ENCODE measurements at regions not wholly inside any gene's neighbourhood (a gene's known extent, or its start where the extent isn't known, plus 50 kb on each side); places are given as distances from the start of the nearest gene placed in this dataset.

DNA sequence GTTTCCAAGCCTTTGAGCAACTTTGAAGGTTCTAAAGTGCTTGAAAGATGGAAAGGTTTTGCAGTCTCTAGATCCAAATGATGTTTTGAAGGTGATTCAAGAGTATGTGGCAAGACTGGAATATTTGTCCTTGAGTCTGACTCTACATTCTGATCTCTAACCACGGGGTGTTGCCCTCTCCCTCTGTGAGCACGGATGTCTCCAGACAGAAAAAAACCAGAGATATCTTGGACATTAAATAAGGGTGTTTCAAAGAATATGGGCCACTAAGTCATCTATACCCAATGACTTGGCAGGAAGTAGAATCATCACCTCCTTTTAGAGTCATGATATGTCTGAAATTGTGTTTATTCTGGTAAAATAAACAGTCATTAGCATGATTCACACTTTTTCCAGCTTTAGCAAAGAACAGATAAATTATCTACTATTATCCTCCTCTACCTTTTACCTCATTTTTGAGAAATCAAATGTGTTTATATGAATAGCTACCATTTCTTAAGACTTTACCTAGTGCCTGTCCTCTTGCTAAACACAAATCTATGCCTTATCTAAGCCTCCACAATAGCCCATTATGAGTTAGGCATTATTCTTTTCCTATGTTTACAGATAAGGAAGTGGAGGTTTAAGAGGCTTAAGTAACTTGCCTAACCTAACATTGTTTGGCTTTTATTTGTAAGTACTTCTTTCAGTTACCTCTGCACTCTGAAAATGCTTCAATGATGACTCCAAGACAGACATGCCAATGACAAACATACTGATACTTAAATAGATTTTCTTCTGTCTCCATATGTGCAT lies 384.4 kb downstream of the BMP2 start (continued):
- TF ChIP-seq, protein P1, sequence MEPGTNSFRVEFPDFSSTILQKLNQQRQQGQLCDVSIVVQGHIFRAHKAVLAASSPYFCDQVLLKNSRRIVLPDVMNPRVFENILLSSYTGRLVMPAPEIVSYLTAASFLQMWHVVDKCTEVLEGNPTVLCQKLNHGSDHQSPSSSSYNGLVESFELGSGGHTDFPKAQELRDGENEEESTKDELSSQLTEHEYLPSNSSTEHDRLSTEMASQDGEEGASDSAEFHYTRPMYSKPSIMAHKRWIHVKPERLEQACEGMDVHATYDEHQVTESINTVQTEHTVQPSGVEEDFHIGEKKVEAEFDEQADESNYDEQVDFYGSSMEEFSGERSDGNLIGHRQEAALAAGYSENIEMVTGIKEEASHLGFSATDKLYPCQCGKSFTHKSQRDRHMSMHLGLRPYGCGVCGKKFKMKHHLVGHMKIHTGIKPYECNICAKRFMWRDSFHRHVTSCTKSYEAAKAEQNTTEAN (CRISPR knock-in tag; conservative IDR thresholded peaks at IDR 0.05), result no peak
- TF ChIP-seq ZNF367 (CRISPR knock-in tag; IDR thresholded peaks at IDR 0.05; ENCODE audit: borderline replicate concordance) (no peak), SPEN (CRISPR knock-in tag; IDR thresholded peaks at IDR 0.05; ENCODE audit: low read depth) (no peak), REXO4 (CRISPR knock-in tag; IDR thresholded peaks at IDR 0.05; ENCODE audit: borderline replicate concordance) (no peak), RFX5 (IDR thresholded peaks at IDR 0.05; ENCODE audit: low read depth, low read length) (no peak)

DNA sequence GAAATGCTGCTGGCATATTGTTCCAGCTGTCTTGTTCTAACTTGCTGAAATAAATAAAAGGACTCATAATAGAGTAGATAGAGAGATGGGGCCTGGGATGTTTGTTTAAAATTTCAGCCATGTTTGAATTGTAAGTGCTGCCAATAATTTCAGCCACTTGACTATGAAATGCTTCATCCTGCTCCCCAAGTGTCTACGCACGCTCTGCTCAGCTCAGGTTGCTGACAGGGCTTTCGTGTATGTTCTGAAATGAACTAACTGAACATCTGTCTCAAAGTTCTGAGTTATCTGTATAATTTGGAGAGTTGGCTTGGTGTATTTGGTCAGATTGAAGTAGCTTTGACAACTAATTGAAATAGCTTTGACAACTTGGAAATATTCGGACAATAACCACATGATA lies 387.8 kb downstream of the BMP2 start:
- ATAC-seq (no peak), FAIRE-seq (no peak)

More for the DNA sequence above, 387.8 kb downstream of the BMP2 start:
- in situ Hi-C loops (cut with HindIII; ENCODE audit: extremely low pct_ligation_motif_present, low pct_unique_long_range_greater_than_20kb), result no loop called here
- H4K20me1 ChIP-seq (ENCODE audit: insufficient read depth, low read length), result no peaks in the 10 kb centered on the region
- intact Hi-C loops (cut with micrococcal nuclease; ENCODE audit: unreplicated experiment), result no loop called here
- H3K9ac ChIP-seq (ENCODE audit: insufficient read depth, low read depth, low read length), result no peak overlapping the region
- no peaks in the 10 kb centered on the region for H3K36me3 ChIP-seq (replicated peaks in 1 of 2; ENCODE audit: control insufficient read depth in 1 of 2, insufficient read depth in 2 of 2, low read length in 2 of 2)
- no peaks in the 10 kb centered on the region for H3K79me2 ChIP-seq (ENCODE audit: insufficient read depth, low read length)
- 51% methylated on average over 4 of the region's 4 CpGs for WGBS (ENCODE audit: low lambda C conversion rate)
- no peak for TF ChIP-seq ZFP36L2 (CRISPR knock-in tag; IDR thresholded peaks at IDR 0.05)
- TF ChIP-seq PHB2 (IDR thresholded peaks at IDR 0.05; ENCODE audit: partially characterized antibody), result no peak
- TF ChIP-seq, protein P2, sequence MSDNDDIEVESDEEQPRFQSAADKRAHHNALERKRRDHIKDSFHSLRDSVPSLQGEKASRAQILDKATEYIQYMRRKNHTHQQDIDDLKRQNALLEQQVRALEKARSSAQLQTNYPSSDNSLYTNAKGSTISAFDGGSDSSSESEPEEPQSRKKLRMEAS (IDR thresholded peaks at IDR 0.05), result no peak
- TF ChIP-seq PAF1 (CRISPR knock-in tag; IDR thresholded peaks at IDR 0.05), result no peak
- TF ChIP-seq STAG1 (CRISPR knock-in tag; IDR thresholded peaks at IDR 0.05), result no peak
- TF ChIP-seq TARDBP (CRISPR knock-in tag; IDR thresholded peaks at IDR 0.05), result no peak
- no peak for TF ChIP-seq TCF7L2 (IDR thresholded peaks at IDR 0.05; ENCODE audit: low read depth, low read length)
- no peak for TF ChIP-seq PHF5A (CRISPR knock-in tag; IDR thresholded peaks at IDR 0.05; ENCODE audit: low read depth, unreplicated experiment)
- no peak for TF ChIP-seq CBX2 (IDR thresholded peaks at IDR 0.05; ENCODE audit: low read depth, low read length)
- TF ChIP-seq CBX2 (CRISPR knock-in tag; IDR thresholded peaks at IDR 0.05; ENCODE audit: low read depth), result no peak
- no peak for TF ChIP-seq ATF1 (CRISPR knock-in tag; IDR thresholded peaks at IDR 0.05)
- TF ChIP-seq KDM5B (CRISPR knock-in tag; IDR thresholded peaks at IDR 0.05; ENCODE audit: borderline replicate concordance), result no peak
- TF ChIP-seq ZNF547 (CRISPR knock-in tag; IDR thresholded peaks at IDR 0.05), result no peak
- TF ChIP-seq PHF8 (CRISPR knock-in tag; IDR thresholded peaks at IDR 0.05), result no peak
- TF ChIP-seq TEAD3 (CRISPR knock-in tag; optimal IDR thresholded peaks at IDR 0.05; ENCODE audit: borderline replicate concordance), result no peak
- TF ChIP-seq ZNF496 (CRISPR knock-in tag; IDR thresholded peaks at IDR 0.05; ENCODE audit: insufficient replicate concordance), result no peak
- H3K27me3 ChIP-seq (ENCODE audit: control insufficient read depth in 1 of 2, insufficient read depth in 2 of 2, low read length in 2 of 2), result no peaks in the 10 kb centered on the region
- no peak overlapping the region for H2AFZ ChIP-seq (ENCODE audit: low read length)
- H3K4me1 ChIP-seq (ENCODE audit: insufficient read depth, low read length), result no peaks in the 10 kb centered on the region
- no peaks in the 10 kb centered on the region for H3K9me3 ChIP-seq (ENCODE audit: low read length)
- H3K4me3 ChIP-seq (replicated peaks in 1 of 3; ENCODE audit: insufficient read depth in 1 of 3, low read depth in 2 of 3, low read length in 3 of 3), result no peak overlapping the region
- H3K27ac ChIP-seq (ENCODE audit: extremely low read length, insufficient read depth, low read length), result no peak overlapping the region
- H3K4me2 ChIP-seq (ENCODE audit: low read depth, low read length), result no peak overlapping the region
- ChIA-PET CTCF (ENCODE audit: low intra/inter-chr PET ratio, low total read pairs) (no interaction called here), POLR2A (no interaction called here)
- no peak for DNase-seq (ENCODE audit: low spot score)
- BruUV-seq (replicated peaks), result no TSS peak
